NCI-H1694 (cell line): ENCODE measurements at regions not wholly inside any gene's neighbourhood (a gene's known extent, or its start where the extent isn't known, plus 50 kb on each side); places are given as distances from the start of the nearest gene placed in this dataset.

Experiments used
- DNase-seq: peaks from one replicate; lab custom pipeline; 2025; lab: John Stamatoyannopoulos, UW

DNA sequence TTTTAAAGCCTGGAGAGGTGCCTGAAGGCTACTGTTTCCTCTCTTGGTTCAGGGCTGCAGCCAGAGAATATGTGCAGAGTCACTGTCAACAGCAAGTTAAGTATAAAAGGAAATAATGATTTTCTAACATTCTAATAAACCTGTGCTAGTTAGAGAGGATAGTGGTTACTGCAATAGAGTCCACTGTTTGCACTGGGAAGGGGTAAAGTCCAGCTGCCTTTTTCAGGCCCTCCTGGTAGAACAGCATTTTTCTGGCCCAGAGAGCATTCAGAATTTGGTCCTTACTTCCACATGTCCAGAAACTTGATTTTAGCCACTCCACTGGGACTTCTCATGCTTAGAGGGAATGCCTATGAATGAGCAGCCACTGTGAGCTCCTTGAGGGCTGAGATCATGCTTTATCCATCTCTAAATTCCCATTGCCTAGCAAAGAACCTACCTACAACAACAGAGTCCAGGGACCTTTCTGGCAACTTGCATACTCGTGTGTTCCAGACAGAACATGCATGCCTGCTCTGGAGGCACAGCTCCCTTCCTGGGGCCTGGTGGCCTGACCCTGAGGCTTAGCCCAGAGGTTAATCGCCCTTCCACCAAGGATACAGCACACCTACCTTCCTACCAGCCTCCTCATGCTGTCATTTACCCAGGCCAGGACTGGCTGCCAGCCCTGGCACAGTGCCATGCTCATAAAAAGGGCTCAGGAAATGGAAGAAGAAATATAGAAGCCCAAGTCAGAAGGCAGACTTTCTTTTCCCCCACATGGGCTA is 50.3 kb upstream of the ATP13A3 start:
- peak; percentile 31 for DNase-seq
